GM12873 (cell line): ENCODE measurements at regions not wholly inside any gene's neighbourhood (a gene's known extent, or its start where the extent isn't known, plus 50 kb on each side); places are given as distances from the start of the nearest gene placed in this dataset.

Source experiments
- TF ChIP-seq, protein P1 (sequence below): IDR thresholded peaks from 2 replicates; pipeline ENCODE4 v1.5.1; 2012; ENCODE audit warnings: low read depth, mild to moderate bottlenecking, moderate library complexity, low read length, control low read depth; ENCODE audit not compliant: insufficient read depth; ENCODE audit errors: missing control alignments

DNA sequence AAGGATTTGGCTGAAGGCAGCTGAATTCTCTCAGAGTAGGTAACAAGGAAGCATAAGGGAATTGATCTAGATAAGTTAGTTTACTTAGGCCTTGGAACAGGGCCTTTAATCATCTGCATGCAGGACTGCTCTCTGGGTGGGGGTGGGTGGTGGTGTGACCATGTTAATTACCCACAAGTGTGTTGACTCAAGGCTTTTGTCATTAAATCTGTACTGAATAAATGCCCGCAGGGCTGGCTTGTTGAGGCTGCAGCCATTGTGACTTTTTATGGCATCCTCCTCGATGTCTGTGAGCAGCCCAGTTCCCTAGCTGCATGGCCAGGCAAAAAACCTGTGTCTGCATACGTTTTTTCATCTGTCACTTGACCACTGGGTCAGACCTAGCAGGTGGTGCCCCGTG, 63.5 kb upstream of the ASCC3 start:
- TF ChIP-seq, protein P1, sequence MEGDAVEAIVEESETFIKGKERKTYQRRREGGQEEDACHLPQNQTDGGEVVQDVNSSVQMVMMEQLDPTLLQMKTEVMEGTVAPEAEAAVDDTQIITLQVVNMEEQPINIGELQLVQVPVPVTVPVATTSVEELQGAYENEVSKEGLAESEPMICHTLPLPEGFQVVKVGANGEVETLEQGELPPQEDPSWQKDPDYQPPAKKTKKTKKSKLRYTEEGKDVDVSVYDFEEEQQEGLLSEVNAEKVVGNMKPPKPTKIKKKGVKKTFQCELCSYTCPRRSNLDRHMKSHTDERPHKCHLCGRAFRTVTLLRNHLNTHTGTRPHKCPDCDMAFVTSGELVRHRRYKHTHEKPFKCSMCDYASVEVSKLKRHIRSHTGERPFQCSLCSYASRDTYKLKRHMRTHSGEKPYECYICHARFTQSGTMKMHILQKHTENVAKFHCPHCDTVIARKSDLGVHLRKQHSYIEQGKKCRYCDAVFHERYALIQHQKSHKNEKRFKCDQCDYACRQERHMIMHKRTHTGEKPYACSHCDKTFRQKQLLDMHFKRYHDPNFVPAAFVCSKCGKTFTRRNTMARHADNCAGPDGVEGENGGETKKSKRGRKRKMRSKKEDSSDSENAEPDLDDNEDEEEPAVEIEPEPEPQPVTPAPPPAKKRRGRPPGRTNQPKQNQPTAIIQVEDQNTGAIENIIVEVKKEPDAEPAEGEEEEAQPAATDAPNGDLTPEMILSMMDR, result no peak

- TF ChIP-seq, protein P1, result no peak
These were observed 65.0 kb upstream of the ASCC3 start for GRCh38 chr6:100946021-100946540.

GRCh38 chr6:100946711-100947110, 65.6 kb upstream of the ASCC3 start:
- TF ChIP-seq, protein P1, result no peak

DNA sequence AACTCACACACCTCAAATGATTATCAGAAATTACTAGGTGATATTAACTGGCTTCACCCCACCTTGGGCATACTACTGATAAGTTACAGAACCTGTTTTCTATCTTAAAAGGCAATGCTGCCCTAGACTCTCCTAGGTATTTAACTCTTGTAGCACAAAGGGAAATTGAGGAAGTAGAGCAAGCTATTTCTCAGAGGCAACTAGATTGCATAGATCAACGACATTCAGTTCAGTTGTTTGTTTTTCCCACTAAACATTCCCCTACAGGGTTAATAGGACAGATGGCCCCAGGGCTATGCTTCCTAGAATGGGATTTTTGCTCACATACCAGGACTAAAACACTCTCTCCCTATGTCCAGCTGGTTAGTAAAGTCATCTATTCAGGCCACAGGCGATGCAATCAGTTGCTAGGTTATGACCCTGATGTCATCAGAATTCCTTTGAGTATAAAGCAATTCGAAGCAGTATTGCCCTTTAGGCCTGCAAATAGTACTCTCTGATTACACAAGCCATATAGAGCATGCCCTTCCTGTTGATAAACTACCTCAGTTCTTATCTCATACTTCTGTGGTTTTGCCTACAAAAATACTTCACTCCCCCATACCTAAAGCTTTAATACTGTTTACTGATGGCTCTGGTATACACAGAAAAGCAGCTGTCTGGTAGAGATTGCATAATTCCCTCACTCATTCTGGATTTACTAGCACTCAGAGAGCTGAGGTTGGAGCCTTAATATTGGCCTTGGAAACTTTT, 67.4 kb upstream of the ASCC3 start:
- TF ChIP-seq, protein P1, result no peak

DNA sequence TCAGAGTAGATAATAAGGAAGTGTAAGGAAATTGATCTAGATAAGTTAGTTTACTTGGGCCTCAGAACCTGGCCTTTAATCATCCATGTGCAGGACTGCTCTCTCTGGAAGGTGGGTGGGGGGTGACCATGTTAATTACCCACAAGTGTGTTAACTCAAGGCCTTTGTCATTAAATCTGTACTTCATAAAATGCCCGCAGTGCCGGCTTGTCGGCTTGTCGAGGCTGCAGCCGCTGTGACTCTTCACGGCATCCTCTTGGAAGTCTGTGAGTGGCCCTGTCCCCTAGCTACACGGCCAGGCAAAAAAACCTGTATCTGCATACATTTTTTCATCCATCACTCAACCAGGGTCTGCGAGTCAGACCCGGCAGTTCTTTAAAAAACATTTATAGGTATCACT, 70.9 kb upstream of the ASCC3 start:
- TF ChIP-seq, protein P1, result no peak

GRCh38 chr6:100959280-100959679, 78.2 kb upstream of the ASCC3 start:
- TF ChIP-seq, protein P1, result no peak

DNA sequence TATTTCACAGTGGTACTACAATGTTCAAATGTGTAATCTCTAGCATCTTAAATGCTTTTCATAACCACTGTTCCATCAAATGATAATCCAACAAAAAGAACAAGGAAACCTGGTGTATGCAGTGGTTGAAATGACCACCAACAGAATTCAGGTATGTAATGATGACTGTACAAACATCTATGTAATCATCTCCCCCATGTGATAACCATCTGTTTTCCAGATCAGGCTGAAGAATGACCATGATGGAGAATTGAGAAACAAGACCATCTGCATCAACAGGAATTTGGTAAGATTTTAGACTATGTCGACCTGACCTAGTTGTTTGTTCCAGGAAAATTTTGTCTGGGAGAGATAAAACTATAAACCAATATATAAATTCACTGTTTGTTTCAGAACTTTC, 81.3 kb upstream of the ASCC3 start:
- TF ChIP-seq, protein P1, result no peak
